ENCODE measurements at regions not wholly inside any gene's neighbourhood (a gene's known extent, or its start where the extent isn't known, plus 50 kb on each side); places are given as distances from the start of the nearest gene placed in this dataset.

DNA sequence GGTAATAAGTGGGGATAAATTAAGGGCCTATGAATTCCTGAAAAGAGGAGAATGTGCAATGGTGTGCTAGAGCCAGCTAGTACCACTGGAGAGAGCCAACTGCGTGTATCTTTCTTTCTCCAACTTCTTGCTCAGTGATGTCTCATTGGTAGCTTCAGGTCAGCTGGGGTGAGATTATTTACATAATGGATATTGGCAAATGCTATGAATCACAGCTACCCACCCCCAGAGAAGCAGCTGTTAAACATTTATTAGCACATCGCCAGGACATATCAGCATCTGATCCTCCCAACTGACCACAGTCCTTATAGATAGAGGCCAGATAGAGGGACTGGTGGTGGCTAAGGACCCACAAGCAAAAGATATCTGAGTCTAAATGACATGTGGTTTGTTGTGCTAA, 421.3 kb downstream of the ACTL7B start:
- H3K4me1 ChIP-seq (ENCODE audit: control insufficient read depth, extremely low read depth, insufficient read depth, low read length): peaks cover 4% of the 10 kb centered on the region
- no peaks in the 10 kb centered on the region for H3K27me3 ChIP-seq (ENCODE audit: control insufficient read depth, extremely low read depth, insufficient read depth, low read length)
- DNase-seq (ENCODE audit: low read depth, low spot score): no peak
- H3K4me3 ChIP-seq (ENCODE audit: control insufficient read depth in 2 of 3, extremely low read depth in 1 of 3, insufficient read depth in 2 of 3, low read depth in 1 of 3, low read length in 3 of 3): no peak overlapping the region
- no peak overlapping the region for H3K27ac ChIP-seq (ENCODE audit: control insufficient read depth, insufficient read depth, low read length)
- no peak overlapping the region for H3K9ac ChIP-seq (ENCODE audit: control insufficient read depth, extremely low read depth, insufficient read depth, low read length)
- no peaks in the 10 kb centered on the region for H3K36me3 ChIP-seq (ENCODE audit: control insufficient read depth in 2 of 2, extremely low read depth in 1 of 2, insufficient read depth in 2 of 2, low read length in 2 of 2)
- H2AFZ ChIP-seq (ENCODE audit: control insufficient read depth, low read length): no peak overlapping the region
- no peaks in the 10 kb centered on the region for H3K9me3 ChIP-seq (ENCODE audit: control insufficient read depth, low read depth, low read length)
- no peak for FAIRE-seq
- H3K79me2 ChIP-seq (ENCODE audit: control insufficient read depth, insufficient read depth, low read length): no peaks in the 10 kb centered on the region
- no peak for TF ChIP-seq EZH2 (IDR thresholded peaks at IDR 0.05; ENCODE audit: low read length)
- TF ChIP-seq, protein P1, sequence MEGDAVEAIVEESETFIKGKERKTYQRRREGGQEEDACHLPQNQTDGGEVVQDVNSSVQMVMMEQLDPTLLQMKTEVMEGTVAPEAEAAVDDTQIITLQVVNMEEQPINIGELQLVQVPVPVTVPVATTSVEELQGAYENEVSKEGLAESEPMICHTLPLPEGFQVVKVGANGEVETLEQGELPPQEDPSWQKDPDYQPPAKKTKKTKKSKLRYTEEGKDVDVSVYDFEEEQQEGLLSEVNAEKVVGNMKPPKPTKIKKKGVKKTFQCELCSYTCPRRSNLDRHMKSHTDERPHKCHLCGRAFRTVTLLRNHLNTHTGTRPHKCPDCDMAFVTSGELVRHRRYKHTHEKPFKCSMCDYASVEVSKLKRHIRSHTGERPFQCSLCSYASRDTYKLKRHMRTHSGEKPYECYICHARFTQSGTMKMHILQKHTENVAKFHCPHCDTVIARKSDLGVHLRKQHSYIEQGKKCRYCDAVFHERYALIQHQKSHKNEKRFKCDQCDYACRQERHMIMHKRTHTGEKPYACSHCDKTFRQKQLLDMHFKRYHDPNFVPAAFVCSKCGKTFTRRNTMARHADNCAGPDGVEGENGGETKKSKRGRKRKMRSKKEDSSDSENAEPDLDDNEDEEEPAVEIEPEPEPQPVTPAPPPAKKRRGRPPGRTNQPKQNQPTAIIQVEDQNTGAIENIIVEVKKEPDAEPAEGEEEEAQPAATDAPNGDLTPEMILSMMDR (optimal IDR thresholded peaks at IDR 0.05 in 1 of 3, IDR thresholded peaks at IDR 0.05 in 1 of 3, conservative IDR thresholded peaks at IDR 0.05 in 1 of 3; ENCODE audit: extremely low read depth in 1 of 3, insufficient read depth in 2 of 3, low read length in 3 of 3): no peak
- H3K4me2 ChIP-seq (ENCODE audit: control insufficient read depth, extremely low read depth, insufficient read depth, low read depth, low read length): no peak overlapping the region
- H4K20me1 ChIP-seq (ENCODE audit: control insufficient read depth, extremely low read depth, insufficient read depth, low read length): no peaks in the 10 kb centered on the region
- dilution Hi-C loops (cut with MboI; ENCODE audit: extremely low pct_ligation_motif_present, low sequenced_read_pairs): no loop called here
- no peaks in the 10 kb centered on the region for H3K9me1 ChIP-seq (ENCODE audit: control insufficient read depth, extremely low read depth, insufficient read depth, low read length)

DNA sequence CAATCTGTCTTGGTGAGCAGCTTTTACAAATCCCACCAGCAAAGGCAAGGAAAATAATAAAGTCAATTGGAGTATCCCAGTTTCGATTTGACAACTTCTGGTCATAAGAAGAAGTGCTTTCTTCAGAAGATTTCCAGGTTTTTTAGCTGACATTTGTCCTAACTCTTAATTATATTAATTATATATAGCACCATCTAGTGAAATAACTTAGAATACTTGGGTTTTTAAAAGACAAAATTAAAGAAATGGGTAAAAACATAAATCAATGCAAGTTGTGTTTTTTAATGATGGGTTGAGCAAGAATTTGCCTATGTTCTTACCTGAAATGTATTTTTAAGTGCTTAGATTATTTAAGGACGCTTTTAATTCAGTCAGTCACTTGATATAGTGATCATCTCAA, 421.8 kb downstream of the ACTL7B start:
- no peak overlapping the region for H3K4me2 ChIP-seq (ENCODE audit: control insufficient read depth, extremely low read depth, insufficient read depth, low read depth, low read length)
- H3K4me1 ChIP-seq (ENCODE audit: control insufficient read depth, extremely low read depth, insufficient read depth, low read length): no peaks in the 10 kb centered on the region
- no peaks in the 10 kb centered on the region for H3K27me3 ChIP-seq (ENCODE audit: control insufficient read depth, extremely low read depth, insufficient read depth, low read length)
- no peak overlapping the region for H3K4me3 ChIP-seq (ENCODE audit: control insufficient read depth in 2 of 3, extremely low read depth in 1 of 3, insufficient read depth in 2 of 3, low read depth in 1 of 3, low read length in 3 of 3)
- DNase-seq (ENCODE audit: low read depth, low spot score) (no peak), FAIRE-seq (no peak)
- H4K20me1 ChIP-seq (ENCODE audit: control insufficient read depth, extremely low read depth, insufficient read depth, low read length): no peaks in the 10 kb centered on the region
- H3K9me3 ChIP-seq (ENCODE audit: control insufficient read depth, low read depth, low read length): no peaks in the 10 kb centered on the region
- dilution Hi-C loops (cut with MboI; ENCODE audit: extremely low pct_ligation_motif_present, low sequenced_read_pairs): no loop called here
- H2AFZ ChIP-seq (ENCODE audit: control insufficient read depth, low read length): no peak overlapping the region
- H3K27ac ChIP-seq (ENCODE audit: control insufficient read depth, insufficient read depth, low read length): no peak overlapping the region
- no peak overlapping the region for H3K9ac ChIP-seq (ENCODE audit: control insufficient read depth, extremely low read depth, insufficient read depth, low read length)
- TF ChIP-seq, protein P1 (optimal IDR thresholded peaks at IDR 0.05 in 1 of 3, IDR thresholded peaks at IDR 0.05 in 1 of 3, conservative IDR thresholded peaks at IDR 0.05 in 1 of 3; ENCODE audit: extremely low read depth in 1 of 3, insufficient read depth in 2 of 3, low read length in 3 of 3): no peak
- TF ChIP-seq EZH2 (IDR thresholded peaks at IDR 0.05; ENCODE audit: low read length): no peak
- no peaks in the 10 kb centered on the region for H3K9me1 ChIP-seq (ENCODE audit: control insufficient read depth, extremely low read depth, insufficient read depth, low read length)
- H3K79me2 ChIP-seq (ENCODE audit: control insufficient read depth, insufficient read depth, low read length): no peaks in the 10 kb centered on the region
- H3K36me3 ChIP-seq (ENCODE audit: control insufficient read depth in 2 of 2, extremely low read depth in 1 of 2, insufficient read depth in 2 of 2, low read length in 2 of 2): no peaks in the 10 kb centered on the region

Measured in keratinocyte (primary cell).